GM12874 (cell line): ENCODE measurements at regions not wholly inside any gene's neighbourhood (a gene's known extent, or its start where the extent isn't known, plus 50 kb on each side); places are given as distances from the start of the nearest gene placed in this dataset.

Experiments used
- CTCF ChIP-seq: IDR thresholded peaks from 2 replicates; pipeline ENCODE4 v1.5.1; 2011; ENCODE audit warnings: low read depth, mild to moderate bottlenecking, control low read depth, low read length, moderate library complexity; ENCODE audit not compliant: insufficient read depth

GRCh38 chr21:23690316-23690715 lies 1917.0 kb downstream of the MRPL39 start:
- no peak for TF ChIP-seq CTCF

- TF ChIP-seq CTCF, result no peak
Measured at GRCh38 chr21:23686737-23687523, 1920.4 kb downstream of the MRPL39 start.

GRCh38 chr21:23684431-23684830 lies 1922.8 kb downstream of the MRPL39 start:
- no peak for TF ChIP-seq CTCF

- no peak for TF ChIP-seq CTCF
Measured at GRCh38 chr21:23664193-23664694, 1943.0 kb downstream of the MRPL39 start.

- TF ChIP-seq CTCF, result no peak
Measured at GRCh38 chr21:23660560-23660959, 1946.7 kb downstream of the MRPL39 start.

- no peak for TF ChIP-seq CTCF
Measured at GRCh38 chr21:23644768-23645167, 1962.5 kb downstream of the MRPL39 start.

- TF ChIP-seq CTCF, result no peak
Measured at GRCh38 chr21:23639721-23640120, 1967.6 kb downstream of the MRPL39 start.
